Ishikawa (cell line): ENCODE measurements at regions not wholly inside any gene's neighbourhood (a gene's known extent, or its start where the extent isn't known, plus 50 kb on each side); places are given as distances from the start of the nearest gene placed in this dataset.

Source experiments
- CEBPB ChIP-seq: IDR thresholded peaks from 2 replicates; pipeline ENCODE4 v1.6.1; 2012
- CREB1 ChIP-seq: IDR thresholded peaks from 2 replicates; pipeline ENCODE4 v1.6.1; 2012; ENCODE audit warnings: low read depth
- EGR1 ChIP-seq: IDR thresholded peaks from 2 replicates; pipeline ENCODE4 v1.6.1; 2012
- EP300 ChIP-seq: IDR thresholded peaks from 2 replicates; pipeline ENCODE4 v1.6.1; 2012; ENCODE audit warnings: borderline replicate concordance
- FOXM1 ChIP-seq: IDR thresholded peaks from 2 replicates; pipeline ENCODE4 v1.6.1; 2012; ENCODE audit warnings: low read depth, borderline replicate concordance
- MAX ChIP-seq: IDR thresholded peaks from 2 replicates; pipeline ENCODE4 v1.6.1; 2012
- NFIC ChIP-seq: IDR thresholded peaks from 2 replicates; pipeline ENCODE4 v1.6.1; 2012
- RAD21 ChIP-seq: IDR thresholded peaks from 2 replicates; pipeline ENCODE4 v1.6.1; 2012; ENCODE audit warnings: low read depth
- REST ChIP-seq: IDR thresholded peaks from 2 replicates; pipeline ENCODE4 v1.6.1; 2012; ENCODE audit warnings: low read depth, mild to moderate bottlenecking
- TAF1 ChIP-seq: IDR thresholded peaks from 2 replicates; pipeline ENCODE4 v1.6.1; 2012; ENCODE audit warnings: low read depth, mild to moderate bottlenecking
- TCF12 ChIP-seq: IDR thresholded peaks from 2 replicates; pipeline ENCODE4 v1.6.1; 2012; ENCODE audit warnings: low read depth
- TEAD4 ChIP-seq: IDR thresholded peaks from 2 replicates; pipeline ENCODE4 v1.6.1; 2012
- USF1 ChIP-seq: IDR thresholded peaks from 2 replicates; pipeline ENCODE4 v1.6.1; 2012
- YY1 ChIP-seq: IDR thresholded peaks from 2 replicates; pipeline ENCODE4 v1.6.1; 2012; ENCODE audit warnings: low read depth
- ZBTB7A ChIP-seq: IDR thresholded peaks from 2 replicates; pipeline ENCODE4 v1.6.1; 2012; ENCODE audit warnings: low read depth

- TF ChIP-seq CEBPB = no peak
- no peak for TF ChIP-seq EGR1
- no peak for TF ChIP-seq MAX
- no peak for TF ChIP-seq TAF1
- no peak for TF ChIP-seq YY1
- TF ChIP-seq USF1 = no peak
- no peak for TF ChIP-seq TEAD4
- TF ChIP-seq TCF12 = no peak
- TF ChIP-seq REST = no peak
- TF ChIP-seq ZBTB7A = no peak
- TF ChIP-seq CREB1 = no peak
- TF ChIP-seq FOXM1 = no peak
- no peak for TF ChIP-seq EP300
- TF ChIP-seq NFIC = no peak
- no peak for TF ChIP-seq RAD21
Observed at GRCh38 chr2:212811036-212811805, 272.6 kb upstream of the ERBB4 start.

GRCh38 chr2:212797484-212798205, 259.0 kb upstream of the ERBB4 start:
- no peak for TF ChIP-seq MAX
- TF ChIP-seq CREB1 = no peak
- no peak for TF ChIP-seq TEAD4
- no peak for TF ChIP-seq REST
- TF ChIP-seq TAF1 = no peak
- TF ChIP-seq NFIC = no peak
- no peak for TF ChIP-seq FOXM1
- no peak for TF ChIP-seq CEBPB
- no peak for TF ChIP-seq RAD21
- TF ChIP-seq YY1 = no peak
- TF ChIP-seq ZBTB7A = no peak
- TF ChIP-seq USF1 = no peak
- TF ChIP-seq EP300 = no peak
- no peak for TF ChIP-seq EGR1
- no peak for TF ChIP-seq TCF12

- TF ChIP-seq CEBPB (no peak), YY1 (no peak), CREB1 (no peak), FOXM1 (no peak), NFIC (no peak), MAX (no peak), EGR1 (no peak), USF1 (no peak), TCF12 (no peak), EP300 (no peak), TEAD4 (no peak), TAF1 (no peak), REST (no peak), ZBTB7A (no peak), RAD21 (no peak)
Observed at GRCh38 chr2:212794471-212794870, 255.9 kb upstream of the ERBB4 start.
